ENCODE measurements at regions not wholly inside any gene's neighbourhood (a gene's known extent, or its start where the extent isn't known, plus 50 kb on each side); places are given as distances from the start of the nearest gene placed in this dataset.

DNA sequence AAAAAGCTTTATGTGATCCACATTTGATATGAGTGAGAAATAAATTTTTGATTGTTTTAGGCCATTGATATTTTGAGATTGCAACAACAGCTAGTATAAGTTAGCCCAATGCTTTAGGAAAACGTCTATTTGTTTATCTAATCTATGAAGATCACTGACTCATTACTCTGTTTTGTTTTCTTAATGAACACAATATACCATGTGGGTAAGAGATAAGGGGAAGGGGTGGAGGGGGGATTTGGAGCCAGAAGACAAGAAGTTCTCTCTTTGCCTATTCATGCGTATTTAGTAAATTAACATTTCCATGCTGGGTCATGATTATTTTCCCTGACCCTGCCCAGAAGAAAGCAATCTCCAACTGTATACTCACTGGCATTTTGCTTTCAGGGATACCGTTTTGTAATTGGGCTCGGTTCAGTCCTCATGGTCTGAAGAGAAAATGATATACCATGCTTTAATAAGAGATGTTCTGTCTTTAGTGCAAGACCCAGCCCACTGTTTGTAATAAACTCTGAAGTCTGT lies 359.5 kb upstream of the NPSR1 start:
- H3K9me3 Mint-ChIP-seq (ENCODE audit: unreplicated experiment), result no peaks in the 10 kb centered on the region
- BruUV-seq (replicated peaks), result no TSS peak
- no peaks in the 10 kb centered on the region for H3K27me3 Mint-ChIP-seq (ENCODE audit: insufficient read depth, unreplicated experiment)
- intact Hi-C loops (cut with micrococcal nuclease), result no loop called here
- no peak overlapping the region for H3K27ac Mint-ChIP-seq (ENCODE audit: low read depth, unreplicated experiment)
- no peak overlapping the region for H3K4me3 Mint-ChIP-seq (ENCODE audit: unreplicated experiment)
- no peak for DNase-seq (ENCODE audit: unreplicated experiment)
- CTCF ChIA-PET, result interaction anchor here (0.7 to 1.1 kb wide), 3 partner anchors 22 to 34 kb away, joined by 3 read pairs; no protein-coding TSS in a partner anchor
- TF ChIP-seq, protein P1, sequence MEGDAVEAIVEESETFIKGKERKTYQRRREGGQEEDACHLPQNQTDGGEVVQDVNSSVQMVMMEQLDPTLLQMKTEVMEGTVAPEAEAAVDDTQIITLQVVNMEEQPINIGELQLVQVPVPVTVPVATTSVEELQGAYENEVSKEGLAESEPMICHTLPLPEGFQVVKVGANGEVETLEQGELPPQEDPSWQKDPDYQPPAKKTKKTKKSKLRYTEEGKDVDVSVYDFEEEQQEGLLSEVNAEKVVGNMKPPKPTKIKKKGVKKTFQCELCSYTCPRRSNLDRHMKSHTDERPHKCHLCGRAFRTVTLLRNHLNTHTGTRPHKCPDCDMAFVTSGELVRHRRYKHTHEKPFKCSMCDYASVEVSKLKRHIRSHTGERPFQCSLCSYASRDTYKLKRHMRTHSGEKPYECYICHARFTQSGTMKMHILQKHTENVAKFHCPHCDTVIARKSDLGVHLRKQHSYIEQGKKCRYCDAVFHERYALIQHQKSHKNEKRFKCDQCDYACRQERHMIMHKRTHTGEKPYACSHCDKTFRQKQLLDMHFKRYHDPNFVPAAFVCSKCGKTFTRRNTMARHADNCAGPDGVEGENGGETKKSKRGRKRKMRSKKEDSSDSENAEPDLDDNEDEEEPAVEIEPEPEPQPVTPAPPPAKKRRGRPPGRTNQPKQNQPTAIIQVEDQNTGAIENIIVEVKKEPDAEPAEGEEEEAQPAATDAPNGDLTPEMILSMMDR (IDR thresholded peaks at IDR 0.05; ENCODE audit: unreplicated experiment), result no peak
- POLR2A ChIA-PET, result no interaction called here
- H3K36me3 Mint-ChIP-seq (ENCODE audit: insufficient read depth, unreplicated experiment), result no peaks in the 10 kb centered on the region
- H3K4me1 Mint-ChIP-seq (ENCODE audit: insufficient read depth, unreplicated experiment), result no peaks in the 10 kb centered on the region

DNA sequence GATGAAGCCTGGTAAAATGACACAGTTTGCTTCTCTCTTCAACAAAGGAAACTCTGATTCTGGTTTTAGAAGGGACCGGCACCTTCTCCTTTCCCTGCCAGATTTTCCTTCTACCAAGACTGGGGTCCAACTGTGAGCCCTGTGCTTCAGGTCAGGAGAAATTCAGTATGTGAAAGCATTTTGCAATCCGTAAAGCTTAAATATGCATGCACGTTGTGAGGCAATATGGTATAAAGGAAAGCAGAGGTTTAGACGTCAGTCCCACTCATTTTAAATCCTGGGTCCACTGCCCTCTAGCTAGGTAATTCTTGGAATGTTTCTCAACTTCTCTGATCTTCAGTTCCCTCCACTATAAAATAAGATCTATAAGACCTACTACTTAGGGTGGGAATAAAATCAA lies 359.0 kb upstream of the NPSR1 start:
- Mint-ChIP-seq H3K4me1 (ENCODE audit: insufficient read depth, unreplicated experiment) (no peaks in the 10 kb centered on the region), H3K27me3 (ENCODE audit: insufficient read depth, unreplicated experiment) (no peaks in the 10 kb centered on the region), H3K36me3 (ENCODE audit: insufficient read depth, unreplicated experiment) (no peaks in the 10 kb centered on the region), H3K27ac (ENCODE audit: low read depth, unreplicated experiment) (no peak overlapping the region), H3K9me3 (ENCODE audit: unreplicated experiment) (no peaks in the 10 kb centered on the region), H3K4me3 (ENCODE audit: unreplicated experiment) (no peak overlapping the region)
- no TSS peak for BruUV-seq (replicated peaks)
- TF ChIP-seq, protein P1 (IDR thresholded peaks at IDR 0.05; ENCODE audit: unreplicated experiment), result no peak
- intact Hi-C loops (cut with micrococcal nuclease), result no loop called here
- POLR2A ChIA-PET, result no interaction called here
- CTCF ChIA-PET, result interaction anchor here (1.1 kb wide), 1 partner anchor 21 kb away, joined by 3 read pairs; no protein-coding TSS in a partner anchor
- DNase-seq (ENCODE audit: unreplicated experiment), result no peak

DNA sequence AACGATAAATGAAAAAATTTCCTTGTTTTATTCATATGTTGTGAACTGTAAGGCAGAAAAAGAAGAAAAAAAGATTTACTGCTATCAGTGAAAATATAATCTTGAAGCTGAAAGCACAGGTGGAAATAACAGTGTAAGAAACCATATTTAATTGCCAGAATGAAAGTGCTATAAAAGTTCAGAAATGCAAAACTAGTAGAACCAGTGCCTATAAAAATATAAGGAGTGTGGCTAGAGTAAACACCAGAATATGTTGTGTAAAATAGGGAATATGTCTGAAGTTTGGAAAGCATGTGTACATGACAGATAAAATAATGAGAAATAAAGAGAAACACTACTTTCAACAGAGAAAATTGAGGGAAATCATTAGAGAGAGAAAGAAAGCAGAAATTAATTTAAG lies 350.5 kb upstream of the NPSR1 start:
- H3K9me3 Mint-ChIP-seq (ENCODE audit: unreplicated experiment), result peaks cover 8% of the 10 kb centered on the region
- H3K36me3 Mint-ChIP-seq (ENCODE audit: insufficient read depth, unreplicated experiment), result no peaks in the 10 kb centered on the region
- no peak for DNase-seq (ENCODE audit: unreplicated experiment)
- BruUV-seq (replicated peaks), result no TSS peak
- H3K27me3 Mint-ChIP-seq (ENCODE audit: insufficient read depth, unreplicated experiment), result no peaks in the 10 kb centered on the region
- TF ChIP-seq, protein P1 (IDR thresholded peaks at IDR 0.05; ENCODE audit: unreplicated experiment), result no peak
- CTCF ChIA-PET, result interaction anchor here (2.4 kb wide), 1 partner anchor 14 kb away, joined by 12 read pairs; no protein-coding TSS in a partner anchor
- no peak overlapping the region for H3K27ac Mint-ChIP-seq (ENCODE audit: low read depth, unreplicated experiment)
- POLR2A ChIA-PET, result interaction anchor here (0.6 kb wide), 2 partner anchors 42 to 105 kb away, joined by 3 read pairs; no protein-coding TSS in a partner anchor
- no peak overlapping the region for H3K4me3 Mint-ChIP-seq (ENCODE audit: unreplicated experiment)
- intact Hi-C loops (cut with micrococcal nuclease), result no loop called here
- H3K4me1 Mint-ChIP-seq (ENCODE audit: insufficient read depth, unreplicated experiment), result no peaks in the 10 kb centered on the region

DNA sequence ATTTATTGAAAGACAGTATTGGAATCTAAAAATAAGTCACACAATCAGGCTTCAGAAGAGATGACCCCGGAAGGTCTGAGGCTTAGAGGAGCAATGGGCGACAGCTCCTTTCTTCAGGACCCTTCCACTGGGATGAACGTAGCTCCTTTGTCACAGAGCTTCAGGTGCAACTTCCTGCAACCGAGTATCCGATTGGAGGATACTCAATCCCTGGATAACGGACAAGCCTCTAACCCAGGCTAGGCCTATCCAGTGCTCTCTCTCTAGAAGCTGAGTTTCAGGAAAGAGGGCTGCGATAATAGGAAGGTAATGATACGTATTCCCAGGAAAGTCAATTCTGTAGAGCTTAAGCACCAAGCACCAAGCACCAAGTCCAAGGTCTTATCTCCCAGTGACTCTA lies 349.4 kb upstream of the NPSR1 start:
- Mint-ChIP-seq H3K27me3 (ENCODE audit: insufficient read depth, unreplicated experiment) (no peaks in the 10 kb centered on the region), H3K4me1 (ENCODE audit: insufficient read depth, unreplicated experiment) (no peaks in the 10 kb centered on the region), H3K27ac (ENCODE audit: low read depth, unreplicated experiment) (no peak overlapping the region), H3K9me3 (ENCODE audit: unreplicated experiment) (peaks cover 16% of the 10 kb centered on the region), H3K4me3 (ENCODE audit: unreplicated experiment) (no peak overlapping the region), H3K36me3 (ENCODE audit: insufficient read depth, unreplicated experiment) (no peaks in the 10 kb centered on the region)
- ChIA-PET CTCF (interaction anchor here (1.1 kb wide), 1 partner anchor 12 kb away, joined by 3 read pairs; no protein-coding TSS in a partner anchor), POLR2A (interaction anchor here (0.8 kb wide), 1 partner anchor 12 kb away, joined by 3 read pairs; no protein-coding TSS in a partner anchor)
- DNase-seq (ENCODE audit: unreplicated experiment), result no peak
- BruUV-seq (replicated peaks), result no TSS peak
- TF ChIP-seq, protein P1 (IDR thresholded peaks at IDR 0.05; ENCODE audit: unreplicated experiment), result no peak
- intact Hi-C loops (cut with micrococcal nuclease), result no loop called here

All from MCF 10A (cell line).